GM18907 (cell line): ENCODE measurements at regions not wholly inside any gene's neighbourhood (a gene's known extent, or its start where the extent isn't known, plus 50 kb on each side); places are given as distances from the start of the nearest gene placed in this dataset.
"Not testable (repeated sequence)": the region's sequence is repeated elsewhere in the genome, so short reads cannot be mapped to it uniquely, and the experiment has no call there.

ENCODE experiments used
- ATAC-seq: cut with Tn5 transposase; IDR thresholded peaks from one replicate; pipeline ENCODE4 v1.9.1; 2021; ENCODE audit warnings: mild to moderate bottlenecking, moderate library complexity; ENCODE audit not compliant: unreplicated experiment

GRCh38 chr3:87624860-87625259 is 348.5 kb upstream of the POU1F1 start:
- ATAC-seq: no peak

- peak; percentile 91 for ATAC-seq
Observed at GRCh38 chr3:87621667-87622066, 345.3 kb upstream of the POU1F1 start.

- no peak for ATAC-seq
Observed at GRCh38 chr3:87615506-87615905, 339.1 kb upstream of the POU1F1 start.

GRCh38 chr3:87614998-87615397 is 338.6 kb upstream of the POU1F1 start:
- no peak for ATAC-seq

- ATAC-seq: no peak
Observed at GRCh38 chr3:87607234-87607633, 330.9 kb upstream of the POU1F1 start.

GRCh38 chr3:87595798-87596197 is 319.4 kb upstream of the POU1F1 start:
- ATAC-seq: no peak

DNA sequence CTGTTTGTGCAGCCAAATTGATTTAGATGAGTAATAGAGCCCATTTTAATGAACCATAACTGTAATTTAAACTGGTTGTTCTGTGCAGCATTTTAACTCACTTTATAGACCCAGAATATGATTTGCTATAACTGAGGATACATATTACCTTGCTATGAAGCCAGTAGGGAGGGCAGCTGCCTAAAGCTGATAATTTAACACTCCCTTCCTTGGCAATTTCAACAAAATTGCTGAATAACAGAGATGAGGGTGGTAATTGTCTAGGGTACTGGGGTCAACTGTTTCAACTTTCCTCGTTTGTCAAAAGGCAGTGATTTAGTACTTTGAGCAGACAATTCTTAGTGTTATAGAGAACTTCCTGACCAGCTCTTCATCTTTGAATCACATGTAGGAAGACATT is 304.9 kb upstream of the POU1F1 start:
- no peak for ATAC-seq

DNA sequence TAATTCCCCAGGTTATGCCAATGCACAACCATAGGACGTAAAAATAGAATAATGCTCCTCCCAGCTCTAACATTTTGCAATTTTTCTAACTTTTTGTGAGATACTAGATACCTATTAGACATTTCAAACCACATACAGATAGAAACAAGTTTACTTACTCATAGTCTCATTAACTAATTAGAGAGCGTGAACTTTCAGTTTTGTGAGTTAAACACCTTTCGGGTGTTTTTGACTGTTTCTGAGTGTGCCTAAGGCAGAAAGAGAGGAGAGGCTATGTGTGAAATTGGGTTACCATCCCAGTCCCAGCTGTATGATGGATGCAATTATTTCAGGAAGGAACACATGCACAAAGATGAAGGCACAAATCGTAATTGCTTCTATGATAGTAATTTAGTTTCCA is 300.4 kb upstream of the POU1F1 start:
- no peak for ATAC-seq

DNA sequence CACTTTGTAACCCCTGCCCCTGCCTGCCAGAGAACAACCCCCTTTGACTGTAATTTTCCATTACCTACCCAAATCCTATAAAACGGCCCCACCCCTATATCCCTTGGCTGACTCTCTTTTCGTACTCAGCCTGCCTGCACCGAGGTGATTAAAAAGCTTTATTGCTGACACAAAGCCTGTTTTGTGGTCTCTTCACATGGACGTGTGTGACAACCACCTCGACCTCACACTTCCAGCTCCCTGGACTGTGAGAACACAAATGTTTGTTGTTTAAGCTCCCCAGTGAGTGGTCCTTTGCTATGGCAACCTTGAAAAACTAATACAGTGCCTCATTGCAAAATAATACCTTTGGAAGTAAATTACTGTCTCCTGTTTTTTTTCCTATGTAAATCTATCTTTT is 299.2 kb upstream of the POU1F1 start:
- ATAC-seq: no peak

- ATAC-seq: no peak
Observed at GRCh38 chr3:87568331-87568730, 291.9 kb upstream of the POU1F1 start.

DNA sequence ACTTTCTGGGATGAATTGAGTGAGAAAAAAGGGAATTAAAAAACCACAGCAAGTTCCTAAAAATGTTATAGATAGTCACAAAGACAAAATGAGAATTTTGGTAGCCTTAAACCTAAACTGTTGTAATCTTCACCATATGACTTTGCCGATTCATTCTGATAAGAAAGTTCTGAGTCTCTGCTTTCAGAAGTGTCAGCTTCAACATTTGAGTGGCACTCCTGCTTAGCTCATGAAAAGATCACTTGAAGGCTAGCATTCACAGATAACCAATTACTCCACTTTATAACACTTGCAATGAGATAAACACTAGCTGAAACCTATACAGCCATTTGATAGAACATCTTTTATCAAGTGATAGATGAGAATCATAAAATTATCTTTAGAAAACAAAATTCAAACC is 288.1 kb upstream of the POU1F1 start:
- ATAC-seq: no peak

- no peak for ATAC-seq
Observed at GRCh38 chr3:87563712-87564111, 287.3 kb upstream of the POU1F1 start.

GRCh38 chr3:87558492-87558891 is 282.1 kb upstream of the POU1F1 start:
- ATAC-seq: no peak

DNA sequence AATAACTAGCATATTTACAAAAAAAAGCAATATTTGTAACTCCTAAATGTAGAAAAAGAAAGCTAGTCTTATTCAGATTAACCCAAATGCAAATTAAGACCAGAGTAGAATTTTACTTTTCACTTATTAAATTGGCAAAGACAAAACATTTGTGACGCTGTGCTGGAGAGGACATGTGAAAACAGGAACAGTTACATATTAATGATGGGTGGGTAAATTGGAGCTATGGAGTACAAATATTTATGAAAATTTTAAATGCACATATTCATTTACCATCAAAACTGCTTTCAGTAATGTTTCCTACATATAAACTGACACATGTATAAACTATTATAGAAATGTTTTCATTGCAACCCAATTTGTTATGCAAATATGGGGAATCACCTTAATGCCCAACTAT is 278.9 kb upstream of the POU1F1 start:
- no peak for ATAC-seq

GRCh38 chr3:87553058-87553457 is 276.7 kb upstream of the POU1F1 start:
- no peak for ATAC-seq

DNA sequence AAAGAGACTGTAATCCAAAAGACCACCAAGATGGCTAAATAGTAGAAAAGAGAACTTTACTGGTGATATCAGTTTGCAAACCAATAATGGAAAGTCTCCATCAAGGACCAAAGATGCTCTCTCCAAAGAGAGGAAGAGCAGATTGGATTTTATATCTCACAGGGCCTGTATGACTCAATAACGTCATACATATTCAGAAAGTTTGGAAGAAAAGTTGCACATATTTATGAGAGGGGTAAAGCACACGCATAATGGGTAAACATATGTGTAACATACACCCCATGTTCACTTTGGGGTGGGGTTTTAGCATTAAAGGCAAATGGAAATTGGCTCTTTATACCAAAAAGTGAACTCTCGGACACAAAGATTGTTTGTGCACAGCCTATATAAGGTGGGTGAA is 274.5 kb upstream of the POU1F1 start:
- no peak for ATAC-seq

- ATAC-seq: no peak
Observed at GRCh38 chr3:87549208-87549607, 272.8 kb upstream of the POU1F1 start.

DNA sequence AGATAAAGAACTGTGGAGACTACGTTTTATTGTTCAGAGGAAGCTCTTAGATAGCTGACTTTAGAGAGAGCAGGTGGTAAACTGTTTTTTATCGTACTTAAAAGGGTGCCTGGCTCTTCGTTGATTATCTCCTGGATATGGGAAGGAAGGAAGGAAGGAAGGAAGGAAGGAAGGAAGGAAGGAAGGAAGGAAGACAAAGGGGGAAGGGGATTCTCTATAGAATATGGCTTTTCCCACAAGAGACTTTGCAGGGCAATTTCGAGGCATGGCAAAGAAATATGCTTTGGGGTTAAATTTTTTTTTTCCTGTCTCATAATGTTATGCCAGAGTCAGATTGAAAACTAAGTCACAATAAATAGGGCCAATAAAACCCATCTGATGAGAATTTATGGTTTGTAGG is 271.9 kb upstream of the POU1F1 start:
- ATAC-seq: no peak

DNA sequence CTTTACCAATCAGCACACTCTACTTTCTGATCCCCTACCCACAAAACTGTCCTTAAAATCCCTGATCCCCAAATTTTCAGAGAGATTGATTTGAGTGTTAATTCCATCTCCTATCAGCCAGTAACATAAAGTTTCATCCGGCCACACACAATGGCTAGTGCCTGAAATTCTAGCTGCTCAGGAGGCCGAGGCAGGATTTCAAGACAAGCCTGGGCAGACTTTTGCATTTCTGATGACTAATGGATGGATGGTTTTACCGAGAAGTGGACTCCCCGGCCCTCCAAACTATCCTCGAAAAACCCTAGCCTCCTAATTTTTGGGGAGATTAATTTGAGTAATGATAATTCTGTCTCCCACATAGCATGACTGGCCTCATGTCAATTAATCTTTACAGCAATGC is 269.8 kb upstream of the POU1F1 start:
- no peak for ATAC-seq

DNA sequence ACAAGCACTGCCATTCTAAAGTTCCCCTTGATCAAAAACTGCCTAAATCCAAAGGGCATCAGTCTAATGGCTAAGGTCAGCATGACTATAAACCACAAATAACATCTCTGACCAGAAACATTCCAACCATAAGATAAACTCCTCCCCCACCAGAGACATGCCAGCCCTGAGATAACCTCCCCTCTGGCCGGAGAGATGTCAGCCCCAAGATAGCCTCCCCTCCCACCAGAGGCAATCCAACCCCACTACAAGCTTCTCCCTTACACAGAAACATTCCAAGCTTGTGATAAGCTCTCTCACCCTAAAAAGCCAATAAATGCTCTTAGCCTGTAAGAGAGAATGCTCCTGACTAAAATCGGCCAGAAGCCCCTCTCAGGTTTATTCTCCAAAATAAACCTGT is 267.0 kb upstream of the POU1F1 start:
- ATAC-seq: not testable (repeated sequence)

- no peak for ATAC-seq
Observed at GRCh38 chr3:87541723-87542122, 265.3 kb upstream of the POU1F1 start.

DNA sequence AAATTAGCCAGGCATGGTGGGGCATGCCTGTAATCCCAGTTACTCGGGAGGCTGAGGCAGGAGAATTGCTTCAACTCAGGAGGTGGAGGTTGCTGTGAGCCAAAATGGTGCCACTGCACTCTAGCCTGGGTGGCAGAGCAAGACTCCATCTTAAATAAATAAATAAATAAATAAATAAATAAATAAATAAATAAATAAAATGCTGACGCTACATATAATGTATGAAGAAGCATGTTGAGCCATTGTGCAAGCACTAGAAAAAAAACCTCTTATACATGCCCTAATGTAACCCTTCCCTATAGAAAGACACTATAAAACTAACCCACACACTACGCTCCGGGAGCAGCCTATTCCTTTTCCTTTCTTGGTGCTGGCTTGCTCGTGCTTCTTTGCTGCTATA is 262.3 kb upstream of the POU1F1 start:
- ATAC-seq: not testable (repeated sequence)

DNA sequence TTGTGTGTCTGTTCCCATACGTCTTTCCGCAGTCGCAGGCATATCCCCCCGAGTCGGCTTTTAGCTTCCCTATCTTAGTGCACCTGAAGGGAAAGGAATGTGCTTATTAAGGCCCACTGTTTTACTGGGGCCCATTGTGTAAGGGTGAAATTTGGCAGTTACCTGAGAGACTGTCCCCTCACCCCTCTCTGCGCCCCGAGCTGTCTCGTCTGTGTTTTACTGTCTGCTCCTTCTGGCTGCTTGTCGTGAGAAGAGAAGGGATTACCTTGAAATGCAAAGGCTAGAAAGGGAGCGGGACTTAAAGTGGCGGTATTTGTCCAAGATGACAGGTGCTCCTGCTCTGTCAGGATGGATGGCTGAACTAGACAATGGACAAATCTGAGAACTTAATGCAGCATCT is 233.0 kb upstream of the POU1F1 start:
- no peak for ATAC-seq

GRCh38 chr3:87508921-87509320 is 232.5 kb upstream of the POU1F1 start:
- ATAC-seq: no peak
